ENCODE measurements at regions not wholly inside any gene's neighbourhood (a gene's known extent, or its start where the extent isn't known, plus 50 kb on each side); places are given as distances from the start of the nearest gene placed in this dataset.

- intact Hi-C loops (cut with DNase I) = no loop called here
- no peaks in the 10 kb centered on the region for H3K4me1 ChIP-seq (ENCODE audit: control insufficient read depth in 1 of 2, insufficient read depth in 2 of 2, low read length in 2 of 2)
- peaks cover 1% of the 10 kb centered on the region for H3K9me3 ChIP-seq (ENCODE audit: control insufficient read depth, low read length)
- ATAC-seq (ENCODE audit: low FRiP score) (no peak), DNase-seq (no peak)
- no peaks in the 10 kb centered on the region for H3K27me3 ChIP-seq (ENCODE audit: control insufficient read depth in 1 of 2, insufficient read depth in 2 of 2, low read length in 1 of 2)
- WGBS, 2 donors = 38 to 50% methylated on average over 2 of the region's 2 CpGs
- H3K27ac ChIP-seq (ENCODE audit: low read depth in 1 of 2, low read length in 2 of 2) = no peak overlapping the region
- H3K36me3 ChIP-seq (ENCODE audit: control insufficient read depth in 1 of 2, insufficient read depth in 2 of 2, low read length in 1 of 2) = no peaks in the 10 kb centered on the region
- H3K4me3 ChIP-seq (ENCODE audit: low read length in 2 of 2) = no peak overlapping the region
Measured at GRCh38 chr1:213650603-213651002, 337.2 kb upstream of the PROX1 start.

GRCh38 chr1:213651077-213651476, 336.7 kb upstream of the PROX1 start:
- no peak for ATAC-seq (ENCODE audit: low FRiP score)
- Histone ChIP-seq H3K27ac (ENCODE audit: low read depth in 1 of 2, low read length in 2 of 2) (no peak overlapping the region), H3K9me3 (ENCODE audit: control insufficient read depth, low read length) (peaks cover 1% of the 10 kb centered on the region), H3K27me3 (ENCODE audit: control insufficient read depth in 1 of 2, insufficient read depth in 2 of 2, low read length in 1 of 2) (no peaks in the 10 kb centered on the region), H3K4me1 (ENCODE audit: control insufficient read depth in 1 of 2, insufficient read depth in 2 of 2, low read length in 2 of 2) (no peaks in the 10 kb centered on the region), H3K36me3 (ENCODE audit: control insufficient read depth in 1 of 2, insufficient read depth in 2 of 2, low read length in 1 of 2) (no peaks in the 10 kb centered on the region), H3K4me3 (ENCODE audit: low read length in 2 of 2) (no peak overlapping the region)
- DNase-seq = no peak
- 61 to 76% methylated on average over 4 of the region's 4 CpGs for WGBS, 2 donors
- intact Hi-C loops (cut with DNase I) = no loop called here

- Histone ChIP-seq H3K4me3 (ENCODE audit: low read length in 2 of 2) (no peak overlapping the region), H3K36me3 (ENCODE audit: control insufficient read depth in 1 of 2, insufficient read depth in 2 of 2, low read length in 1 of 2) (no peaks in the 10 kb centered on the region), H3K4me1 (ENCODE audit: control insufficient read depth in 1 of 2, insufficient read depth in 2 of 2, low read length in 2 of 2) (no peaks in the 10 kb centered on the region), H3K9me3 (ENCODE audit: control insufficient read depth, low read length) (peaks cover 1% of the 10 kb centered on the region), H3K27ac (ENCODE audit: low read depth in 1 of 2, low read length in 2 of 2) (no peak overlapping the region), H3K27me3 (ENCODE audit: control insufficient read depth in 1 of 2, insufficient read depth in 2 of 2, low read length in 1 of 2) (no peaks in the 10 kb centered on the region)
- intact Hi-C loops (cut with DNase I) = no loop called here
- WGBS, 2 donors = 87 to 90% methylated on average over 4 of the region's 4 CpGs
- DNase-seq (no peak), ATAC-seq (ENCODE audit: low FRiP score) (no peak)
Measured at GRCh38 chr1:213652109-213652508, 335.7 kb upstream of the PROX1 start.

DNA sequence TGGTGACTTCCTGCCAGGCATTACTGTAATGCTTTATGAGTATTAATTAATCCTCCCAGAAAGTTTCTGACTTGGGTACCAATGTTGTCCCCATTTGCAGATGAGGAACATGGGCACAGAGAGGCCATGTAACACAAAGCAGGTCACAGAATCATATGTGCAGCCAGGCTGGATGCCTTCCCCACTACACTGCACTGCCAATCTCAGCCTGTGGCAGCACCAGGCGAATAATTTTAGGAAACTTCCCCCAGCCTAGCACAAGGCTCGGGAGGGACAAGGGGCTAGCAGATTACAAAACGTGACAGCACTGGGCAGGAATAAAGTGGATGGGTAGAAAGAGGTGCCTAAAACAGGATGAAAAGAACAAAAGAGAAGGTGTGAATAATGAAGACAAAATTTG, 331.7 kb upstream of the PROX1 start:
- H3K9me3 ChIP-seq (ENCODE audit: control insufficient read depth, low read length) = no peaks in the 10 kb centered on the region
- H3K4me1 ChIP-seq (ENCODE audit: control insufficient read depth in 1 of 2, insufficient read depth in 2 of 2, low read length in 2 of 2) = no peaks in the 10 kb centered on the region
- WGBS, 2 donors = 19 to 34% methylated on average over 3 of the region's 3 CpGs
- H3K36me3 ChIP-seq (ENCODE audit: control insufficient read depth in 1 of 2, insufficient read depth in 2 of 2, low read length in 1 of 2) = no peaks in the 10 kb centered on the region
- no peaks in the 10 kb centered on the region for H3K27me3 ChIP-seq (ENCODE audit: control insufficient read depth in 1 of 2, insufficient read depth in 2 of 2, low read length in 1 of 2)
- DNase-seq = no peak
- H3K27ac ChIP-seq (ENCODE audit: low read depth in 1 of 2, low read length in 2 of 2) = no peak overlapping the region
- H3K4me3 ChIP-seq (ENCODE audit: low read length in 2 of 2) = no peak overlapping the region
- no peak for ATAC-seq (ENCODE audit: low FRiP score)
- intact Hi-C loops (cut with DNase I) = no loop called here

- no peaks in the 10 kb centered on the region for H3K4me1 ChIP-seq (ENCODE audit: control insufficient read depth in 1 of 2, insufficient read depth in 2 of 2, low read length in 2 of 2)
- ATAC-seq (ENCODE audit: low FRiP score) = no peak
- intact Hi-C loops (cut with DNase I) = no loop called here
- no peak overlapping the region for H3K4me3 ChIP-seq (ENCODE audit: low read length in 2 of 2)
- H3K36me3 ChIP-seq (ENCODE audit: control insufficient read depth in 1 of 2, insufficient read depth in 2 of 2, low read length in 1 of 2) = no peaks in the 10 kb centered on the region
- no peak overlapping the region for H3K27ac ChIP-seq (ENCODE audit: low read depth in 1 of 2, low read length in 2 of 2)
- no peaks in the 10 kb centered on the region for H3K27me3 ChIP-seq (ENCODE audit: control insufficient read depth in 1 of 2, insufficient read depth in 2 of 2, low read length in 1 of 2)
- no peak for DNase-seq
- no peaks in the 10 kb centered on the region for H3K9me3 ChIP-seq (ENCODE audit: control insufficient read depth, low read length)
- 53 to 54% methylated on average over 3 of the region's 3 CpGs for WGBS, 2 donors
Measured at GRCh38 chr1:213656503-213656902, 331.3 kb upstream of the PROX1 start.

DNA sequence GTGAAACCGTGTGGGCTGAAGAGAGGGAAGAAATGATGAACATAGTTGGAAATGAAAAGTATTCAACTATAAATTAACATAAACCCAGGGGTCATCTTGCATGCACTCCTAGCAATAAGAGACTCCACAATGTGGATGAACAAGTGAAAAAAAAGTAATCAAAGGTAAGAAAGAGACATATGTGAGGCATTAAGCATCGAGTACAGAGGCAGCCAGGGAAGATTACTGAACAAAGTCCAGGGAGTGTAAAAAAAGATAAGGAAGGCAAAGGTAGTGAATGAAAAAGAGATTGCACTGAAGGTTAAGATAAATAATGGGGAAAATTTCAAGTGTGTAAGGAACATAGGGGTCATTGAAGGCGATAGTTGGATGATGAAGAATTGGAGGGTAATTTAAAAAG, 330.8 kb upstream of the PROX1 start:
- Histone ChIP-seq H3K27ac (ENCODE audit: low read depth in 1 of 2, low read length in 2 of 2) (no peak overlapping the region), H3K36me3 (ENCODE audit: control insufficient read depth in 1 of 2, insufficient read depth in 2 of 2, low read length in 1 of 2) (no peaks in the 10 kb centered on the region), H3K9me3 (ENCODE audit: control insufficient read depth, low read length) (no peaks in the 10 kb centered on the region), H3K4me3 (ENCODE audit: low read length in 2 of 2) (no peak overlapping the region), H3K4me1 (ENCODE audit: control insufficient read depth in 1 of 2, insufficient read depth in 2 of 2, low read length in 2 of 2) (no peaks in the 10 kb centered on the region), H3K27me3 (ENCODE audit: control insufficient read depth in 1 of 2, insufficient read depth in 2 of 2, low read length in 1 of 2) (no peaks in the 10 kb centered on the region)
- ATAC-seq (ENCODE audit: low FRiP score) (no peak), DNase-seq (no peak)
- WGBS, 2 donors = 70 to 76% methylated on average over 3 of the region's 3 CpGs
- intact Hi-C loops (cut with DNase I) = no loop called here

GRCh38 chr1:213657879-213658278, 329.9 kb upstream of the PROX1 start:
- 82 to 89% methylated on average over 2 of the region's 2 CpGs for WGBS, 2 donors
- ATAC-seq (ENCODE audit: low FRiP score) (no peak), DNase-seq (no peak)
- Histone ChIP-seq H3K27ac (ENCODE audit: low read depth in 1 of 2, low read length in 2 of 2) (no peak overlapping the region), H3K27me3 (ENCODE audit: control insufficient read depth in 1 of 2, insufficient read depth in 2 of 2, low read length in 1 of 2) (no peaks in the 10 kb centered on the region), H3K4me3 (ENCODE audit: low read length in 2 of 2) (no peak overlapping the region), H3K9me3 (ENCODE audit: control insufficient read depth, low read length) (no peaks in the 10 kb centered on the region), H3K36me3 (ENCODE audit: control insufficient read depth in 1 of 2, insufficient read depth in 2 of 2, low read length in 1 of 2) (no peaks in the 10 kb centered on the region), H3K4me1 (ENCODE audit: control insufficient read depth in 1 of 2, insufficient read depth in 2 of 2, low read length in 2 of 2) (no peaks in the 10 kb centered on the region)
- intact Hi-C loops (cut with DNase I) = no loop called here

DNA sequence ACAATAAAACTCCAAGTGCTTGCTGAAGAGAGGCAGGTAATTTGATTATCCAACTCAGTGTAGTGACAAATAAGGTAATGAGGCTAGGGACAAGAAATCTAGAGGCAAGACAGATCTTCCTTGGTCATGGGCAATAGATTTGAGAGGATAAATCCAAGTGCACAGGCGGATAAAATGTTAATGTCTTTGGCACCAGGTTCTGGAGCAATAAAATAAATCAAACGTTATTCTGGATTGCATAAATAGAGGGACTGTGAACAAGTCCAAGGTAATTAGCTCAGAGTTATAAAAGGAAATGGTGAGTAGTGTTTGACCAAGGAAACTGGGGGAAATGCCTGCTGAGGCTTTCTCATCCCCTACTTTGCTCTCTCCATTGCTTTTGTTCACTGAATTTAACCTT, 329.3 kb upstream of the PROX1 start:
- ATAC-seq (ENCODE audit: low FRiP score) (no peak), DNase-seq (no peak)
- no peak overlapping the region for H3K27ac ChIP-seq (ENCODE audit: low read depth in 1 of 2, low read length in 2 of 2)
- 3 to 10% methylated on average over 2 of the region's 2 CpGs for WGBS, 2 donors
- H3K27me3 ChIP-seq (ENCODE audit: control insufficient read depth in 1 of 2, insufficient read depth in 2 of 2, low read length in 1 of 2) = no peaks in the 10 kb centered on the region
- H3K4me3 ChIP-seq (ENCODE audit: low read length in 2 of 2) = no peak overlapping the region
- H3K36me3 ChIP-seq (ENCODE audit: control insufficient read depth in 1 of 2, insufficient read depth in 2 of 2, low read length in 1 of 2) = no peaks in the 10 kb centered on the region
- no peaks in the 10 kb centered on the region for H3K9me3 ChIP-seq (ENCODE audit: control insufficient read depth, low read length)
- intact Hi-C loops (cut with DNase I) = no loop called here
- H3K4me1 ChIP-seq (ENCODE audit: control insufficient read depth in 1 of 2, insufficient read depth in 2 of 2, low read length in 2 of 2) = no peaks in the 10 kb centered on the region

DNA sequence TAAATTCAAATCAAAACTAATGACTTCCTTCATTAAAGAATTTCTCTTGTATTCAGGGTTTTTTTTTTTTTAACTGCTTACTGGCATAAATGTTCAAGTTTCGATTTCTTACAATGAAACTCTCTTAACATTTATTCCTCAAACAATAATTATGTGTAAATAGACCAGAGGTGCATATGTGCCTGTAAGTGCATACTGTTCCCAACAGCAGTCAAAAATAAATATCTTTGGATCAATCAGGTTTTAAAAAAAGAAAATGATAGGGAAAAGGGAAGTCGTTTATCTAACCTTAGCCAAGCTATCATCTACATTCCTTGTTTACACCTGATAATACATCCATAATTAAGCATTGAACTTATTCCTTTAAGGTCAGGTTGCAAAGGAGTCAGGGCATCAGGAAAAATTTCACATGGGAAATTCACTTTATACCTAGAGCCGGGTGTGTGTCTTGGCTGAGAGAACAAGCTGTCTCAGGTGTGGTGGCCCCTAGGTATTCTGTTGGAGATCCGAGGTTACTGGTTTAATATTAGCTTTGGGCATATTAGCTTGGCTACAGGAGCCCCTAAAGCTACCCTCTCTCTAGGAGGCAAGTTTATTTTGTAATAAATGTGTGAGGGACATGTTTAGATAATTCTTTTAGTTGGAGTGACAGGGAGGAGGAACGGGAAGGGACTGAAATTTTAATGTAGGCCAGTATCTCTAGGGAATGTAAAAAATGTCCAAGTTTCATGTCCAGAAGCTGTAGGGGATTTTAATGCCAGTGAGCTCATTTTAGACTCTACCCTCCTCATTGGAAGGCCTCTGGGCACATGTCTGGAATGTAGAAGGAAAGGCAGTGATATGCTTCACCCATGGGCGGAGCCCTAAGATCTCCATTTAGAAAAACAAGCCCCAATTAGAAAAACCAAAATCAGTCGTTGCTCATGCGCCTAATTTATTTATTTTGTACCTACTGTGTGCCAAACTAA, 327.9 kb upstream of the PROX1 start:
- 71 to 74% methylated on average over 8 of the region's 8 CpGs for WGBS, 2 donors

More for the DNA sequence above, 327.9 kb upstream of the PROX1 start:
- Histone ChIP-seq H3K4me1 (ENCODE audit: control insufficient read depth in 1 of 2, insufficient read depth in 2 of 2, low read length in 2 of 2) (no peaks in the 10 kb centered on the region), H3K27me3 (ENCODE audit: control insufficient read depth in 1 of 2, insufficient read depth in 2 of 2, low read length in 1 of 2) (no peaks in the 10 kb centered on the region), H3K27ac (ENCODE audit: low read depth in 1 of 2, low read length in 2 of 2) (no peak overlapping the region), H3K4me3 (ENCODE audit: low read length in 2 of 2) (no peak overlapping the region), H3K9me3 (ENCODE audit: control insufficient read depth, low read length) (no peaks in the 10 kb centered on the region), H3K36me3 (ENCODE audit: control insufficient read depth in 1 of 2, insufficient read depth in 2 of 2, low read length in 1 of 2) (no peaks in the 10 kb centered on the region)
- ATAC-seq (ENCODE audit: low FRiP score) (no peak), DNase-seq (no peak)
- intact Hi-C loops (cut with DNase I) = no loop called here
